ENCODE measurements at regions not wholly inside any gene's neighbourhood (a gene's known extent, or its start where the extent isn't known, plus 50 kb on each side); places are given as distances from the start of the nearest gene placed in this dataset.
A peak's percentile ranks its signal among the peaks of the same experiment; 100 is the strongest.
"Not testable (repeated sequence)": the region's sequence is repeated elsewhere in the genome, so short reads cannot be mapped to it uniquely, and the experiment has no call there.

DNA sequence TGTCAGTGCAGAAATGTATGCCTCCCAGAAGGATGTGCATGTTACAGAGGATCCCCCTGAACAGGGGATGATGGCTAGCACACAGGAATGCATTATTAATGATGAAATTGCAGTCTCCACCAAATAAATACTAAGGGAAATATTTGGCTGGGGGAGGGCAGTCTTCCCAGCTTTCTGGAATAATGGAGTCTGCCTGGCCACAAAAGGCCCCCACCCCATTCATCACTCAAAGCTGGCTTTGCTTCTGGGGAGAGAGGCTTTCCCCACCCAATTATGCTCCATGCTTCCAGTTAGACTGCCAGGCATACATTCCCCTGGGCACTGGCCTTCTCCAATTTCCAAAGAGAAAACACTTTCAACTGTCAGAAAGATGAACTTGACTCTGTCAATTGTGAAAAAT, 302.7 kb downstream of the SIPA1L2 start:
- TF ChIP-seq, protein P1, sequence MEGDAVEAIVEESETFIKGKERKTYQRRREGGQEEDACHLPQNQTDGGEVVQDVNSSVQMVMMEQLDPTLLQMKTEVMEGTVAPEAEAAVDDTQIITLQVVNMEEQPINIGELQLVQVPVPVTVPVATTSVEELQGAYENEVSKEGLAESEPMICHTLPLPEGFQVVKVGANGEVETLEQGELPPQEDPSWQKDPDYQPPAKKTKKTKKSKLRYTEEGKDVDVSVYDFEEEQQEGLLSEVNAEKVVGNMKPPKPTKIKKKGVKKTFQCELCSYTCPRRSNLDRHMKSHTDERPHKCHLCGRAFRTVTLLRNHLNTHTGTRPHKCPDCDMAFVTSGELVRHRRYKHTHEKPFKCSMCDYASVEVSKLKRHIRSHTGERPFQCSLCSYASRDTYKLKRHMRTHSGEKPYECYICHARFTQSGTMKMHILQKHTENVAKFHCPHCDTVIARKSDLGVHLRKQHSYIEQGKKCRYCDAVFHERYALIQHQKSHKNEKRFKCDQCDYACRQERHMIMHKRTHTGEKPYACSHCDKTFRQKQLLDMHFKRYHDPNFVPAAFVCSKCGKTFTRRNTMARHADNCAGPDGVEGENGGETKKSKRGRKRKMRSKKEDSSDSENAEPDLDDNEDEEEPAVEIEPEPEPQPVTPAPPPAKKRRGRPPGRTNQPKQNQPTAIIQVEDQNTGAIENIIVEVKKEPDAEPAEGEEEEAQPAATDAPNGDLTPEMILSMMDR (IDR thresholded peaks at IDR 0.05; ENCODE audit: insufficient read depth, missing control alignments), result no peak
- FAIRE-seq (no peak), DNase-seq (ENCODE audit: insufficient read length, low spot score) (no peak)

DNA sequence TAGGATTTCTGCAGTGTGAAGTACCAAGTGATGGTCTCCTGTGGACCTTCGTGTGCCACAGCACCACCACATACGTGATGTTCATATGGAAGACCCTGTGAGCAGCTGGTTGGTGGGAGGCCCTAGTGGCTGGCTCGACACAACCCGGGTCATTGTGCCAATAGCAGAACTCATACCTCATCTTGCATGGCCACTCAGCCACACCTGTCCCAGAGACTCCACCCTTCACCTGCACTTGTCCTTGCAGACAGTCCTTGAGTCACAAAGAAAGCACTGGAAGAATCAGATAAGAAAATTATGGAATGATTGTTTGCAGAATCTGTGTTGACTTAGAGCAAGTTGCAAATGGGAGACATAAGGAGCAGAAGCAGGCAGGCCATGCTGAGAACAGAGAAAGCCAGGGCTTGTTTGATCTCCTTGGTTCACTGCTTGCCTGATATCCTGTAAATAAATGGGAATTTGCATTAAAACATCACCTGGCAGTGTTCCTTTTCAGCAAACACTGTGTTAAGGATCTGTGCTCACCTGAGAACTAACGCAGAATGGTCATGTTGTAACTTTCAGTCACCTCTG, 307.7 kb downstream of the SIPA1L2 start:
- TF ChIP-seq, protein P1 (IDR thresholded peaks at IDR 0.05; ENCODE audit: insufficient read depth, missing control alignments), result no peak
- DNase-seq (ENCODE audit: insufficient read length, low spot score) (no peak), FAIRE-seq (no peak)

DNA sequence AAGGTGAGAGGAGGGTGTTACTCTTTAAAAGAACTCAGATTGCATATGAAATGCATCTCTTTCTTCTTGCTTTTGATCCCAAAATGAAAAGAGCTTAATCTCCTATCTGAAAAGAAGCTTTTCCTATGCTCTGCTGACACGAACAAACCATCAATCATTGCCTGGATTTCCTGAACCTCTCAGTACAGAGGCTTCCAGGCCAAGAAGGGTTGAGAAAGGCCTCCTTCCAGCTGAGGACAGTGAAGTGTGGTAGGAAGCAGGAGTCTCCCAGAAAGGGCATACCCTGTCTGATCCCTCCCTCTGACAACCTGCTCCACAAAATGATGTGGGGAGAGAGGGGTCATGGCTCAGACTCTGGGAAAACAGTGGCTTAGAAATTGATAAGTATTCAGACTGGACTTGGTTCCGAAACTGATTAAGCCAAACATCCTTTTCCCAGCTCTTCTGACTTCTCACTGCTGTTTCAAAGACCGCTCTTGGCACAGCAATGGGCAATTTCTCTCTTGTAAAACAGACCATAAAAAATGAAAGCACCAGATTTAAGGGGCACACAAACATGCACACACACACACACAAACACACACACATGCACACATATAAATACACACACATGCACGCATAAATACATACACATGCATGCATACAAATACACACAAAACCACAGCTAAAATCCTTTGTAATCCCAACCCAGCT, 310.3 kb downstream of the SIPA1L2 start:
- TF ChIP-seq, protein P1 (IDR thresholded peaks at IDR 0.05; ENCODE audit: insufficient read depth, missing control alignments), result no peak
- FAIRE-seq (peak; percentile 78), DNase-seq (ENCODE audit: insufficient read length, low spot score) (no peak)

DNA sequence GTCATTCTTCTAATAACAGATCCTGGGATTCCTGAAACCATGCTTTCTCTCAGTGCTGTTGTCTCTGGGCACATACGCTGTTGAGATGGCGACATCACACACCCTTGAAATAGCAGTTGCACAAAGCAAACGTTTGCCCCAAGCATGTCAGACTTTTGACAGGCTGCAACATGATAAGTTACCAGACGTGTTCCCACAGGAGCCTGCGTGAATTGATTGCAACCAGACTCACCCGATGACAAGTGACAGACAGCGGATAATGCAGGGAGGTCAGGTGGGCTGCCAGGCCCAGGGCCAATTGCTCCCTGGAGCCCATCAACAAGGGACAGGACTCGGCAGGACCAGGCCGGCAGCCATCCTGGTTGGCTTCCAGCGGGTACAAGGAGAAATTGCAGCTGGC, 310.9 kb downstream of the SIPA1L2 start:
- DNase-seq (ENCODE audit: insufficient read length, low spot score) (no peak), FAIRE-seq (no peak)
- TF ChIP-seq, protein P1 (IDR thresholded peaks at IDR 0.05; ENCODE audit: insufficient read depth, missing control alignments), result no peak

DNA sequence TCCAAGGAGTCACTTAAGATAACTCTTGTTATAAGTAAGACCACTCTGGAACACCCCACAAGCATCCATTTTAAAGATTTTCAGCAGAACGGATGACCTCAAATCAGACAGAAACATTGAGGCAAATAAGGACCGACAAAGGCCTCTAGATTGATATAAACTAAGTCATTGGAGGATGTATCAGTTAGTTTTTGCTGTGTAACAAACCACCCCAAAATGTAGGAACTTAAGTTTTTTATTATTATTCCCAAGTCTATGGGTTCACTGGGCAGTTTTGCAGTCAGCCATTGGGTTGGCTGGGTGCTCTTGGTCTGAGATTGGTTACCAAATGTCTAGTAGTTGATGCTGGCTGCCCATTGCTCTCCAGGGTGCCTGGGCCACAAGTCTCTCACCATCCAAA, 311.8 kb downstream of the SIPA1L2 start:
- TF ChIP-seq, protein P1 (IDR thresholded peaks at IDR 0.05; ENCODE audit: insufficient read depth, missing control alignments), result no peak
- no peak for DNase-seq (ENCODE audit: insufficient read length, low spot score)
- no peak for FAIRE-seq

DNA sequence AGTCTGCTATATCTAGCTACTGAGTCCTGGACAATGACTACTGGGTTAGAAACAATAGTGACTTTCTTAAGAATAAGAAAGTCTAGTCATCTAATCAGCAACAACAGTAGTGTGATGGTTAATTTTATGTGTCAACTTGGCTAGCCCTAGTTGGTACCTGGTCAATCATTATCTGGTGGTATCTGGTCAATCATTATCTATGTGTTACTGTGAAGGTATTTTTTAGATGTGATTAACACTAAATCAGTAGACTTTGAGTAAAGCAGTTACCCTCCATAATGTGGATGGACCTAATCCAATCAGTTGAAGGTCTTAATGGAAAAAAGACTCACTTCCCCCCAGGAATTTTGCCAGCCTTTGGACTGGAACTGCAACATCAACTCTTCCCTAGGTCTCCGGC, 312.6 kb downstream of the SIPA1L2 start:
- no peak for FAIRE-seq
- DNase-seq (ENCODE audit: insufficient read length, low spot score), result no peak
- TF ChIP-seq, protein P1 (IDR thresholded peaks at IDR 0.05; ENCODE audit: insufficient read depth, missing control alignments), result no peak

DNA sequence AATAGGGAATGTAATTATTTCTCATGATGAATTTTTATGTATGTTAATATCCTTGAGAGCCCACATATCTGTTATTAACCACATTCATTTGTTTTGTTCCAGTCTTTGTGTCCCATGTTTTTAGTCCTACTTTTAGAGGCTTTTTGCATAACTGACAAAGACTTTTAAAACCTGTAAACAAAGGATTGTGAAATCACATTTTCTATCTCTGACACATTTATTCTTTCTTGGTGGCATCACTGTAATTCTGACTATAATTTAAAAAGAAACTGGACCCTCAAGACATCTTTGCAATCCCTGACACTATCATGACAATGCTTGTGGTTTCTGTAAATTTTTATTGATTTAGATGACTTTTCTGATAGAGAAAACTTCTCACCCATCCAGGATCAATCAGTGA, 313.1 kb downstream of the SIPA1L2 start:
- TF ChIP-seq, protein P1 (IDR thresholded peaks at IDR 0.05; ENCODE audit: insufficient read depth, missing control alignments), result no peak
- DNase-seq (ENCODE audit: insufficient read length, low spot score) (no peak), FAIRE-seq (peak; percentile 60)

DNA sequence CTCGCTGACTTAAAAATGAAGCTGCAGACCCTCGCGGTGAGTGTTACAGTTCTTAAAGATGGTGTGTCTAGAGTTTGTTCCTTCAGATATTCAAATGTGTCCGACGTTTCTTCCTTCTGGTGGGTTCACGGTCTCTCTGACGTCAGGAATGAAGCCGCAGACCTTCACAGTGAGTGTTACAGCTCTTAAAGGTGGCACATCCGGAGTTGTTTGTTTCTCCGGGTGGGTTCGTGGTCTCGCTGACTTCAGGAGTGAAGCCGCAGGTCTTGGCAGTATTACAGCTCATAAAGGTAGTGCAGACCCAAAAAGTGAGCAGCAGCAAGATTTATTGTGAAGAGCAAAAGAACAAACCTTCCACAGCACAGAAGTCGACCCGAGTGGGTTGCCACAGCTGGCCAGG, 316.1 kb downstream of the SIPA1L2 start:
- FAIRE-seq; DNase-seq (ENCODE audit: insufficient read length, low spot score): not testable (repeated sequence)

Measured in D721Med (cell line).